ENCODE measurements at regions not wholly inside any gene's neighbourhood (a gene's known extent, or its start where the extent isn't known, plus 50 kb on each side); places are given as distances from the start of the nearest gene placed in this dataset.

DNA sequence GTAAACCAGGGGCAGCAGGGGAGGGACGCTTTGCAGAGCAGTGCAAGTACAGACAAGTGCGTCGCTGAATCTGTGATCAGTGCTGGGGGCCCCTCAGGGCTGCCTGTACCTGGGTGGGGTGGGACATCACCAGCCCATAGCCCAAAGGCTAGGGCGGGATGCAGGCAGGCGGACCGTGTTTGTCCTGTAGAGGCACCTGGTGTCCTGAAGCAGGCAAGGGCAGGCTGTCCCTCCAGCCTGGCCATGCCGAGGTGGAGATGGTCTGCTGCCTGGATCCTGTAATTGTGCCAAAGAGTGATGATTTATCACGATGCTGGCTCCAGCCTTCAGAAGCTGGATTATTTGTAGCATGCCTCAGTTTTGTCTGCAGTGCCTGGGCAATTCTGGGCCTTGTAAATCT lies 137.9 kb upstream of the GSE1 start:
- Histone ChIP-seq H3K27ac (peak overlapping the region; percentile 76), H3K27me3 (no peaks in the 10 kb centered on the region), H3K4me3 (no peak overlapping the region), H3K36me3 (no peaks in the 10 kb centered on the region), H3K9me3 (ENCODE audit: low read depth) (no peaks in the 10 kb centered on the region), H3K4me1 (ENCODE audit: low read depth) (peaks cover 47% of the 10 kb centered on the region)
- DNase-seq (ENCODE audit: low read depth in 1 of 2, low spot score in 1 of 2) = no peak
- TF ChIP-seq, protein P1, sequence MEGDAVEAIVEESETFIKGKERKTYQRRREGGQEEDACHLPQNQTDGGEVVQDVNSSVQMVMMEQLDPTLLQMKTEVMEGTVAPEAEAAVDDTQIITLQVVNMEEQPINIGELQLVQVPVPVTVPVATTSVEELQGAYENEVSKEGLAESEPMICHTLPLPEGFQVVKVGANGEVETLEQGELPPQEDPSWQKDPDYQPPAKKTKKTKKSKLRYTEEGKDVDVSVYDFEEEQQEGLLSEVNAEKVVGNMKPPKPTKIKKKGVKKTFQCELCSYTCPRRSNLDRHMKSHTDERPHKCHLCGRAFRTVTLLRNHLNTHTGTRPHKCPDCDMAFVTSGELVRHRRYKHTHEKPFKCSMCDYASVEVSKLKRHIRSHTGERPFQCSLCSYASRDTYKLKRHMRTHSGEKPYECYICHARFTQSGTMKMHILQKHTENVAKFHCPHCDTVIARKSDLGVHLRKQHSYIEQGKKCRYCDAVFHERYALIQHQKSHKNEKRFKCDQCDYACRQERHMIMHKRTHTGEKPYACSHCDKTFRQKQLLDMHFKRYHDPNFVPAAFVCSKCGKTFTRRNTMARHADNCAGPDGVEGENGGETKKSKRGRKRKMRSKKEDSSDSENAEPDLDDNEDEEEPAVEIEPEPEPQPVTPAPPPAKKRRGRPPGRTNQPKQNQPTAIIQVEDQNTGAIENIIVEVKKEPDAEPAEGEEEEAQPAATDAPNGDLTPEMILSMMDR (IDR thresholded peaks at IDR 0.05; ENCODE audit: low read depth, low read length) = no peak

DNA sequence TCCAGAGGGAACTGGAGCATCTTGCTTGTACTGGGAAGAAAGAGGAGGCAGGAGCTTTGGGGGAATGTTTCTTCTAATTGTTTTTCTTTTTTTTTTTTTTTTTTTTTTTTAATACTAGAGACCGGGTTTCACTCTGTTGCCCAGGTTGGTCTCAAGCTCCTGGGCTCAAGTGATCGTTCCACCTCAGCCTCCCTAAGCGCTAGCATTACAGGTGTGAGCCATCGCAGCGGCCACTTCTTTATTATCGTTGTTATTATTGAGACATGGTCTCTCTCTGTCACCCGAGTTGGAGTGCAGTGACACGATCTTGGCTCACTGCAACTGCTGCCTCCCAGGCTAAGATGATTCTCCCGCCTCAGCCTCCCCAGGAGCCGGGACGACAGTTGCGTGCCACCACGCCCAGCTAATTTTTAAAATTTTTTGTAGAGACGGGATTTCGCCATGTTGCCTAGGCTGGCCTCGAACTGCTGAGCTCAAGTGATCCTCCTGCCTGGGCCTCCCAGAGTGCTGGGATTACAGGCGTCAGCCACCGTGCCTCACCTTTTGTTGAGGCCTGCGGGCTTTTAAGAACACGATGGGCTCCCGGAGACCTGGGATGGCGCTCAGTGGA lies 137.3 kb upstream of the GSE1 start:
- H3K36me3 ChIP-seq = no peaks in the 10 kb centered on the region
- H3K27me3 ChIP-seq = no peaks in the 10 kb centered on the region
- peak overlapping the region; percentile 76 for H3K27ac ChIP-seq
- TF ChIP-seq, protein P1 (IDR thresholded peaks at IDR 0.05; ENCODE audit: low read depth, low read length) = no peak
- no peak overlapping the region for H3K4me3 ChIP-seq
- DNase-seq (ENCODE audit: low read depth in 1 of 2, low spot score in 1 of 2) = no peak
- H3K4me1 ChIP-seq (ENCODE audit: low read depth) = peaks cover 47% of the 10 kb centered on the region
- no peaks in the 10 kb centered on the region for H3K9me3 ChIP-seq (ENCODE audit: low read depth)

DNA sequence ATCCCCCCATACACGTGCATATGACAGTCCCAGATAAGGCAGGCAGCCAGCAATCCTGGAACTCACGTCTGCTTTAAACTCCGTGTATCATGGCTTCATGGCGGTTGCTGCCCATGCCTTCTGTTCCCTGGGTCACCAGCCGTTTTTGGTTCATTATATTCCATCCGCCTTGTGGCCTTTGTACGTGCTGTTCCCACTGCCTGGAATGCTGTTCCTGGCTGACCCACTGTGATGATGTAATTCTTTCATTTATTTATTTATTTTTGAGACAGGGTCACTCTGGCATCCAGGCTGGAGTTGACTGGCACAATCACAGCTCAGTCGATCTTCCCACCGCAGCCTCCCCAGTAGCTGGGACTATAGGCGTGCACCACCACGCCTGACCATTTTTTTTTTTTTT lies 136.7 kb upstream of the GSE1 start:
- Histone ChIP-seq H3K4me1 (ENCODE audit: low read depth) (peaks cover 46% of the 10 kb centered on the region), H3K36me3 (no peaks in the 10 kb centered on the region), H3K27ac (peak overlapping the region; percentile 76), H3K27me3 (no peaks in the 10 kb centered on the region), H3K9me3 (ENCODE audit: low read depth) (no peaks in the 10 kb centered on the region), H3K4me3 (no peak overlapping the region)
- TF ChIP-seq, protein P1 (IDR thresholded peaks at IDR 0.05; ENCODE audit: low read depth, low read length) = no peak
- no peak for DNase-seq (ENCODE audit: low read depth in 1 of 2, low spot score in 1 of 2)

DNA sequence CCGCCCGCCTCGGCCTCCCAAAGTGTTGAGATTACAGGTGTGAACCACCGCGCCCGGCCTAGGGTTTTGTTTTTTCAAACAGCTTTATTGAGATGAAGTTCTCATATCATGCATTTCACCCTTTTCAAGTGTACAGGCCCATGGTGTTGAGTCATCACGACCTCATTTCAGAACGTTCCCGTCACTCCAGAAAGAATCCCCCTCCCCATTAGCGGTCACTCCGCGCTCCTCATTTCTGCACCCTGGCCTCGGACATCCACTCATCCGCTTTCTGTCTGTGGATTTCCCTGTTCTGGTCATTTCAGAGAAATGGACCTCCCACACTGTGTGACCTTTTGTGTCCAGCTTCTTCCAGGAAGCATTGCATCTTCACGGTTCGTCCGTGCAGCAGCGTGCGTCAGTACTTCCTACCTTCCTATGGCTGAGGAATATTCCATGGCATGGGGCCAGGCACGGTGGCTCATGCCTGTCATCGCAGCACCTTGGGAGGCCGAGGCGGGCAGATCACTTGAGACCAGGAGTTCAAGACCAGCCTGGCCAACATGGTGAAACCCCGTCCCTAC lies 135.2 kb upstream of the GSE1 start:
- DNase-seq (ENCODE audit: low read depth in 1 of 2, low spot score in 1 of 2) = peak in 1 of 2 donors; percentile 16
- no peaks in the 10 kb centered on the region for H3K27me3 ChIP-seq

DNA sequence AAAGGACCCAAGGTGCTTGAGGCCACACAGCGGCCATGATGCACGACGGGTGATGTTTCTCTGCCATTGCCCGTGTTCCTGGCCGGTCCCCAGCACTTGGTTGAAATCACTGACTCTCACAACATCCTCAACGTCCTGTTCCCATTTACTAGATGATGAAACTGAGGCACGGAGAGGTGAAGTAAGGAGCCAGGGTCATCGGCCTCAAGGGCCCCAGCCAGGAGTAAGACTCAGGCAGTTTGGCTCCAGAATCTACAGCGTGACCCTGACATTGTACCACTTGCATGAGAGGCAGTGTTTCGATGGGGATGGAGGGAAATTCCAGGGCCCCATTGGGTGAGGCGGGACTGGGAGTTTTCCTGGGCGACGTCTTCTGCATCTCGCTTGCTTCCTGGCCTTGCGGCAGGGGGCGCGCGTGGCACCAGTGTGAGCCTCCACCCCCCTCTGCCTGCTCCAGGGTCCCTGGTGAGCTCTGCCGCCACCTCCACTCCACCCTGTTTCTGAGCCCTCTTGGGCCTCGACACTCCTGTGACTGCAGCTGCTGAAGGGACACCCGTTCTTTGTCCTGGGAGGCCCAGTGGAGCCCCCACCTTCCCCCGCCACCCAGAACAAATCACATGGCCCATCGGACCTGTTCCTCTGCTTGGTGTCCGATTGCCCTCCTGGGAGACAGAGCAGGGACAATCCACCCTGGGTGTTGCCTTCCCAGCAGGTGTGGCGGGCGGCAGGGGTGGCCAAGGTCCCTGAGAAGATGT lies 133.0 kb upstream of the GSE1 start:
- H3K4me1 ChIP-seq (ENCODE audit: low read depth) = peaks cover 9% of the 10 kb centered on the region
- TF ChIP-seq, protein P1 (IDR thresholded peaks at IDR 0.05; ENCODE audit: low read depth, low read length) = peak; percentile 14

More for the DNA sequence above, 135.2 kb upstream of the GSE1 start:
- Histone ChIP-seq H3K4me3 (no peak overlapping the region), H3K36me3 (no peaks in the 10 kb centered on the region), H3K4me1 (ENCODE audit: low read depth) (peaks cover 31% of the 10 kb centered on the region), H3K9me3 (ENCODE audit: low read depth) (no peaks in the 10 kb centered on the region), H3K27ac (no peak overlapping the region)
- TF ChIP-seq, protein P1 (IDR thresholded peaks at IDR 0.05; ENCODE audit: low read depth, low read length) = no peak

More for the DNA sequence above, 133.0 kb upstream of the GSE1 start:
- peak in 1 of 2 donors; percentile 67 for DNase-seq (ENCODE audit: low read depth in 1 of 2, low spot score in 1 of 2)
- H3K27ac ChIP-seq = peak overlapping the region; percentile 40
- H3K4me3 ChIP-seq = no peak overlapping the region
- H3K27me3 ChIP-seq = no peaks in the 10 kb centered on the region
- no peaks in the 10 kb centered on the region for H3K9me3 ChIP-seq (ENCODE audit: low read depth)
- H3K36me3 ChIP-seq = no peaks in the 10 kb centered on the region
